ENCODE measurements at regions not wholly inside any gene's neighbourhood (a gene's known extent, or its start where the extent isn't known, plus 50 kb on each side); places are given as distances from the start of the nearest gene placed in this dataset.

- no peak for TF ChIP-seq CTCF (conservative IDR thresholded peaks at IDR 0.05)
- no peak overlapping the region for H3K4me3 Mint-ChIP-seq
- no peak overlapping the region for H3K27ac Mint-ChIP-seq (ENCODE audit: unreplicated experiment)
- H3K27me3 Mint-ChIP-seq (ENCODE audit: low read depth): peaks cover 5% of the 10 kb centered on the region
- DNase-seq (ENCODE audit: low read depth, low spot score): no peak
- no peaks in the 10 kb centered on the region for H3K4me1 Mint-ChIP-seq
- peaks cover 2% of the 10 kb centered on the region for H3K9me3 Mint-ChIP-seq
- H3K36me3 Mint-ChIP-seq (ENCODE audit: low read depth): peaks cover 3% of the 10 kb centered on the region
Observed at GRCh38 chr3:36318621-36319200, 61.6 kb upstream of the STAC start.

- Mint-ChIP-seq H3K27me3 (ENCODE audit: low read depth) (peaks cover 5% of the 10 kb centered on the region), H3K4me3 (no peak overlapping the region), H3K27ac (ENCODE audit: unreplicated experiment) (no peak overlapping the region), H3K9me3 (peaks cover 2% of the 10 kb centered on the region), H3K36me3 (ENCODE audit: low read depth) (peaks cover 3% of the 10 kb centered on the region), H3K4me1 (no peaks in the 10 kb centered on the region)
- no peak for DNase-seq (ENCODE audit: low read depth, low spot score)
- no peak for TF ChIP-seq CTCF (conservative IDR thresholded peaks at IDR 0.05)
Observed at GRCh38 chr3:36319680-36320079, 60.6 kb upstream of the STAC start.

Data from neural crest cell (in vitro differentiated cells).